HepG2 (cell line): ENCODE measurements at regions not wholly inside any gene's neighbourhood (a gene's known extent, or its start where the extent isn't known, plus 50 kb on each side); places are given as distances from the start of the nearest gene placed in this dataset.
A peak's percentile ranks its signal among the peaks of the same experiment; 100 is the strongest.

Source experiments
- CBX1 ChIP-seq: IDR thresholded peaks from one replicate; pipeline ENCODE4 v1.6.1; 2016; ENCODE audit warnings: antibody characterized with exemption, low read depth
- DR1 ChIP-seq: sonication (generic); formaldehyde crosslinking; IDR thresholded peaks from 2 replicates; pipeline ENCODE4 v1.8.0; 2021; ENCODE audit warnings: mild to moderate bottlenecking, missing genetic modification reagents, inconsistent platforms
- HNRNPLL ChIP-seq: fragments of 200-400 bp; formaldehyde crosslinking; IDR thresholded peaks from 2 replicates; pipeline ENCODE4 v1.6.1; 2017; ENCODE audit warnings: mild to moderate bottlenecking, low read depth, low read length; ENCODE audit not compliant: poor library complexity, severe bottlenecking
- MAF1 ChIP-seq: sonication (generic); formaldehyde crosslinking; IDR thresholded peaks from 2 replicates; pipeline ENCODE4 v1.5.0; 2020; ENCODE audit warnings: missing genetic modification reagents, borderline replicate concordance
- MZF1 ChIP-seq: sonication (generic); formaldehyde crosslinking; IDR thresholded peaks from 2 replicates; pipeline ENCODE4 v1.8.1; 2023; ENCODE audit warnings: mild to moderate bottlenecking, missing genetic modification reagents, borderline replicate concordance
- NFATC3 ChIP-seq: sonication (generic); formaldehyde crosslinking; IDR thresholded peaks from 2 replicates; pipeline ENCODE4 v1.5.1; 2020; ENCODE audit warnings: mild to moderate bottlenecking, missing genetic modification reagents
- POLR2G ChIP-seq: fragments of 200-400 bp; formaldehyde crosslinking; IDR thresholded peaks from 2 replicates; pipeline ENCODE4 v1.6.1; 2018; ENCODE audit warnings: mild to moderate bottlenecking, low read depth, low read length, moderate library complexity
- SP2 ChIP-seq: sonication (generic); formaldehyde crosslinking; IDR thresholded peaks from 2 replicates; pipeline ENCODE4 v1.5.1; 2020; ENCODE audit warnings: mild to moderate bottlenecking, missing genetic modification reagents
- TSC22D2 ChIP-seq: sonication (generic); formaldehyde crosslinking; IDR thresholded peaks from 2 replicates; pipeline ENCODE4 v1.5.1; 2020; ENCODE audit warnings: missing genetic modification reagents, mild to moderate bottlenecking, borderline replicate concordance
- XBP1 ChIP-seq: sonication (generic); formaldehyde crosslinking; IDR thresholded peaks from 2 replicates; pipeline ENCODE4 v1.5.0; 2020; ENCODE audit warnings: missing genetic modification reagents
- ZNF17 ChIP-seq: sonication (generic); formaldehyde crosslinking; IDR thresholded peaks from 2 replicates; pipeline ENCODE4 v1.5.0; 2020; ENCODE audit warnings: mild to moderate bottlenecking, missing genetic modification reagents
- ZNF317 ChIP-seq: sonication (generic); formaldehyde crosslinking; IDR thresholded peaks from 2 replicates; pipeline ENCODE4 v1.5.0; 2020; ENCODE audit warnings: mild to moderate bottlenecking, missing genetic modification reagents
- TF ChIP-seq, protein P1 (sequence below): sonication (generic); formaldehyde crosslinking; IDR thresholded peaks from 2 replicates; pipeline ENCODE4 v1.4.0; 2020; ENCODE audit warnings: missing genetic modification reagents
- TF ChIP-seq, protein P2 (sequence below): sonication (generic); formaldehyde crosslinking; IDR thresholded peaks from 2 replicates; pipeline ENCODE4 v1.4.0; 2020; ENCODE audit warnings: missing genetic modification reagents; ENCODE audit errors: not compliant biosample characterization
- TF ChIP-seq, protein P3 (sequence below): sonication (generic); formaldehyde crosslinking; IDR thresholded peaks from 2 replicates; pipeline ENCODE4 v1.9.0; 2021; ENCODE audit warnings: missing genetic modification reagents, mild to moderate bottlenecking, borderline replicate concordance
- TF ChIP-seq, protein P4 (sequence below): sonication (generic); formaldehyde crosslinking; IDR thresholded peaks from 2 replicates; pipeline ENCODE4 v1.4.0; 2020; ENCODE audit warnings: mild to moderate bottlenecking, missing genetic modification reagents
- TF ChIP-seq, protein P5 (sequence below): sonication (generic); formaldehyde crosslinking; IDR thresholded peaks from 2 replicates; pipeline ENCODE4 v1.5.1; 2020; ENCODE audit warnings: mild to moderate bottlenecking, missing genetic modification reagents, borderline replicate concordance
- TF ChIP-seq, protein P6 (sequence below): IDR thresholded peaks from 2 replicates; pipeline ENCODE4 v1.6.1; 2016; ENCODE audit warnings: low read depth, control low read depth

DNA sequence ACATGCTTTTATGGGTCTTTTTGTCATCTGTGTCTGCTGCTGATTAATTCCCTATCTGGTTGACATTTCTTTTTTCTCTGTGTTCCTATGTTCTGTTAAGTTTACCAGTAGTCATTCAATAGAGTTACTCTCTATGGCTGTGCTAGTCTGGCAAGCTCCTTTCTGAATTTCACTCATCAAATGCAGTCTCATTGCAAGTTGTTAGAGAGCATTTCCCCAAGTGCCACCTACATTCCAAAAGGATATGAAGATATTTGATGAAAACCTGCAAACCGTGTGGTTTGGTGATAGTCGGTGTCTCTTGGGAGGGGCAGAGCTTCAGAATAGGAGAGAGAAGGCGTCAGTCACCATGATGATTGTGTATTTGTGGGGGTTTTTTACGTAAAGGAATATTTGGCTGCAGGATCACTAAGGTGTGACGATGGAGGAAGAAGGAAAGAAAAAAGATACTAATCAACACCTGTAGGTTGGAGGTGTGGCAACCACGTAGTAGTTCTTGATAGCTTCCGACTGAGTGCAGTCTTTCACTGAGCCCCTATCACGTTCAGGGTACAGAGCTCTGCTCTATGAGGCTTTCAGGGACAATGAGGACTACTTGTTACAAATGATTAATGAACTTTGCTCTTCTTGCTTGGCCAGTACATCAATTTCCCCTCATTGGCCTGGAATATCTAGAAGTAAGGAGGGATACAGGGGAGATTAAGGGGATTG is 73.1 kb upstream of the TNFAIP3 start (continued):
- TF ChIP-seq, protein P1, sequence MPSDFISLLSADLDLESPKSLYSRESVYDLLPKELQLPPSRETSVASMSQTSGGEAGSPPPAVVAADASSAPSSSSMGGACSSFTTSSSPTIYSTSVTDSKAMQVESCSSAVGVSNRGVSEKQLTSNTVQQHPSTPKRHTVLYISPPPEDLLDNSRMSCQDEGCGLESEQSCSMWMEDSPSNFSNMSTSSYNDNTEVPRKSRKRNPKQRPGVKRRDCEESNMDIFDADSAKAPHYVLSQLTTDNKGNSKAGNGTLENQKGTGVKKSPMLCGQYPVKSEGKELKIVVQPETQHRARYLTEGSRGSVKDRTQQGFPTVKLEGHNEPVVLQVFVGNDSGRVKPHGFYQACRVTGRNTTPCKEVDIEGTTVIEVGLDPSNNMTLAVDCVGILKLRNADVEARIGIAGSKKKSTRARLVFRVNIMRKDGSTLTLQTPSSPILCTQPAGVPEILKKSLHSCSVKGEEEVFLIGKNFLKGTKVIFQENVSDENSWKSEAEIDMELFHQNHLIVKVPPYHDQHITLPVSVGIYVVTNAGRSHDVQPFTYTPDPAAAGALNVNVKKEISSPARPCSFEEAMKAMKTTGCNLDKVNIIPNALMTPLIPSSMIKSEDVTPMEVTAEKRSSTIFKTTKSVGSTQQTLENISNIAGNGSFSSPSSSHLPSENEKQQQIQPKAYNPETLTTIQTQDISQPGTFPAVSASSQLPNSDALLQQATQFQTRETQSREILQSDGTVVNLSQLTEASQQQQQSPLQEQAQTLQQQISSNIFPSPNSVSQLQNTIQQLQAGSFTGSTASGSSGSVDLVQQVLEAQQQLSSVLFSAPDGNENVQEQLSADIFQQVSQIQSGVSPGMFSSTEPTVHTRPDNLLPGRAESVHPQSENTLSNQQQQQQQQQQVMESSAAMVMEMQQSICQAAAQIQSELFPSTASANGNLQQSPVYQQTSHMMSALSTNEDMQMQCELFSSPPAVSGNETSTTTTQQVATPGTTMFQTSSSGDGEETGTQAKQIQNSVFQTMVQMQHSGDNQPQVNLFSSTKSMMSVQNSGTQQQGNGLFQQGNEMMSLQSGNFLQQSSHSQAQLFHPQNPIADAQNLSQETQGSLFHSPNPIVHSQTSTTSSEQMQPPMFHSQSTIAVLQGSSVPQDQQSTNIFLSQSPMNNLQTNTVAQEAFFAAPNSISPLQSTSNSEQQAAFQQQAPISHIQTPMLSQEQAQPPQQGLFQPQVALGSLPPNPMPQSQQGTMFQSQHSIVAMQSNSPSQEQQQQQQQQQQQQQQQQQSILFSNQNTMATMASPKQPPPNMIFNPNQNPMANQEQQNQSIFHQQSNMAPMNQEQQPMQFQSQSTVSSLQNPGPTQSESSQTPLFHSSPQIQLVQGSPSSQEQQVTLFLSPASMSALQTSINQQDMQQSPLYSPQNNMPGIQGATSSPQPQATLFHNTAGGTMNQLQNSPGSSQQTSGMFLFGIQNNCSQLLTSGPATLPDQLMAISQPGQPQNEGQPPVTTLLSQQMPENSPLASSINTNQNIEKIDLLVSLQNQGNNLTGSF (CRISPR knock-in tag), result no peak
- TF ChIP-seq SP2, result no peak
- TF ChIP-seq, protein P2, sequence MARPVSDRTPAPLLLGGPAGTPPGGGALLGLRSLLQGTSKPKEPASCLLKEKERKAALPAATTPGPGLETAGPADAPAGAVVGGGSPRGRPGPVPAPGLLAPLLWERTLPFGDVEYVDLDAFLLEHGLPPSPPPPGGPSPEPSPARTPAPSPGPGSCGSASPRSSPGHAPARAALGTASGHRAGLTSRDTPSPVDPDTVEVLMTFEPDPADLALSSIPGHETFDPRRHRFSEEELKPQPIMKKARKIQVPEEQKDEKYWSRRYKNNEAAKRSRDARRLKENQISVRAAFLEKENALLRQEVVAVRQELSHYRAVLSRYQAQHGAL (CRISPR knock-in tag), result no peak
- peak; percentile 26; the same call in 1 of the 2 replicates for TF ChIP-seq POLR2G
- TF ChIP-seq, protein P3, sequence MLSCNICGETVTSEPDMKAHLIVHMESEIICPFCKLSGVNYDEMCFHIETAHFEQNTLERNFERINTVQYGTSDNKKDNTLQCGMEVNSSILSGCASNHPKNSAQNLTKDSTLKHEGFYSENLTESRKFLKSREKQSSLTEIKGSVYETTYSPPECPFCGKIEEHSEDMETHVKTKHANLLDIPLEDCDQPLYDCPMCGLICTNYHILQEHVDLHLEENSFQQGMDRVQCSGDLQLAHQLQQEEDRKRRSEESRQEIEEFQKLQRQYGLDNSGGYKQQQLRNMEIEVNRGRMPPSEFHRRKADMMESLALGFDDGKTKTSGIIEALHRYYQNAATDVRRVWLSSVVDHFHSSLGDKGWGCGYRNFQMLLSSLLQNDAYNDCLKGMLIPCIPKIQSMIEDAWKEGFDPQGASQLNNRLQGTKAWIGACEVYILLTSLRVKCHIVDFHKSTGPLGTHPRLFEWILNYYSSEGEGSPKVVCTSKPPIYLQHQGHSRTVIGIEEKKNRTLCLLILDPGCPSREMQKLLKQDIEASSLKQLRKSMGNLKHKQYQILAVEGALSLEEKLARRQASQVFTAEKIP (CRISPR knock-in tag), result no peak
- TF ChIP-seq MAF1, result no peak
- TF ChIP-seq, protein P4, sequence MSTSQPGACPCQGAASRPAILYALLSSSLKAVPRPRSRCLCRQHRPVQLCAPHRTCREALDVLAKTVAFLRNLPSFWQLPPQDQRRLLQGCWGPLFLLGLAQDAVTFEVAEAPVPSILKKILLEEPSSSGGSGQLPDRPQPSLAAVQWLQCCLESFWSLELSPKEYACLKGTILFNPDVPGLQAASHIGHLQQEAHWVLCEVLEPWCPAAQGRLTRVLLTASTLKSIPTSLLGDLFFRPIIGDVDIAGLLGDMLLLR, result no peak
- TF ChIP-seq HNRNPLL, result no peak
- no peak for TF ChIP-seq ZNF17 (CRISPR knock-in tag)
- TF ChIP-seq, protein P5, sequence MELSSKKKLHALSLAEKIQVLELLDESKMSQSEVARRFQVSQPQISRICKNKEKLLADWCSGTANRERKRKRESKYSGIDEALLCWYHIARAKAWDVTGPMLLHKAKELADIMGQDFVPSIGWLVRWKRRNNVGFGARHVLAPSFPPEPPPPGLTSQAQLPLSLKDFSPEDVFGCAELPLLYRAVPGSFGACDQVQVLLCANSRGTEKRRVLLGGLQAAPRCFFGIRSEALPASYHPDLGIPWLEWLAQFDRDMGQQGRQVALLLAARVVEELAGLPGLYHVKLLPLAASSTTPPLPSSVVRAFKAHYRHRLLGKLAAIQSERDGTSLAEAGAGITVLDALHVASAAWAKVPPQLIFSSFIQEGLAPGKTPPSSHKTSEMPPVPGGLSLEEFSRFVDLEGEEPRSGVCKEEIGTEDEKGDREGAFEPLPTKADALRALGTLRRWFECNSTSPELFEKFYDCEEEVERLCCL, result 0 out of 2 replicates have a peak, but pooled peaks have one; percentile 61
- no peak for TF ChIP-seq CBX1
- TF ChIP-seq, protein P6, sequence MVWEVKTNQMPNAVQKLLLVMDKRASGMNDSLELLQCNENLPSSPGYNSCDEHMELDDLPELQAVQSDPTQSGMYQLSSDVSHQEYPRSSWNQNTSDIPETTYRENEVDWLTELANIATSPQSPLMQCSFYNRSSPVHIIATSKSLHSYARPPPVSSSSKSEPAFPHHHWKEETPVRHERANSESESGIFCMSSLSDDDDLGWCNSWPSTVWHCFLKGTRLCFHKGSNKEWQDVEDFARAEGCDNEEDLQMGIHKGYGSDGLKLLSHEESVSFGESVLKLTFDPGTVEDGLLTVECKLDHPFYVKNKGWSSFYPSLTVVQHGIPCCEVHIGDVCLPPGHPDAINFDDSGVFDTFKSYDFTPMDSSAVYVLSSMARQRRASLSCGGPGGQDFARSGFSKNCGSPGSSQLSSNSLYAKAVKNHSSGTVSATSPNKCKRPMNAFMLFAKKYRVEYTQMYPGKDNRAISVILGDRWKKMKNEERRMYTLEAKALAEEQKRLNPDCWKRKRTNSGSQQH (CRISPR knock-in tag), result no peak
- TF ChIP-seq ZNF317 (CRISPR knock-in tag), result no peak
- no peak for TF ChIP-seq NFATC3 (CRISPR knock-in tag)
- TF ChIP-seq XBP1 (CRISPR knock-in tag), result no peak
- no peak for TF ChIP-seq TSC22D2 (CRISPR knock-in tag)
- no peak for TF ChIP-seq DR1 (CRISPR knock-in tag)
- no peak for TF ChIP-seq MZF1 (CRISPR knock-in tag)
